ENCODE measurements at regions not wholly inside any gene's neighbourhood (a gene's known extent, or its start where the extent isn't known, plus 50 kb on each side); places are given as distances from the start of the nearest gene placed in this dataset.
"Not testable (repeated sequence)": the region's sequence is repeated elsewhere in the genome, so short reads cannot be mapped to it uniquely, and the experiment has no call there.

DNA sequence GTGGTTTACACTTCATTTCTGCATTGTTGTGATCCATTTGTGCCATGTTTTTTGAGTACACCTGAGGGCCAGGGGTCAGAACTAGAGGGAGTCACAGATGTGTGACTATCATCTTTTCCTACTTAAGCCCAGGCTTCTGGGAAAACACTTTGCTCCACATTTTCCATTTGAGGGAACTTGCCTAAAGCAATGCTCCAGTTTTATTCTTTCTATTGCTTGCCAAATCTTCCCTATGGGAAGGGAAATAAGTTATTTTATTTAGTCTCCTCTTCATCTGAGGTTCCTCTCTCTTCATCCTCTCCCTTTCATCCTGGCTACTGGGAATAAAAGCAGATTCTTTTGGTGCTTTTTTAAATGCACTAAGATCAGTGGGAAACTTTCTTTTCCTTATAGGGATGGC is 179.9 kb upstream of the PRSS58 start:
- Histone ChIP-seq H3K4me3 (ENCODE audit: low read depth in 1 of 2, low read length in 1 of 2) (no peak overlapping the region), H3K4me1 (ENCODE audit: control insufficient read depth in 1 of 2, insufficient read depth in 1 of 2, low read depth in 1 of 2, low read length in 1 of 2) (peaks cover 45 to 48% of the 10 kb centered on the region in 2 experiments), H3K9me3 (no peaks in the 10 kb centered on the region), H3K27me3 (no peaks in the 10 kb centered on the region), H3K36me3 (no peaks in the 10 kb centered on the region), H3K27ac (no peak overlapping the region)
- TF ChIP-seq, protein P1, sequence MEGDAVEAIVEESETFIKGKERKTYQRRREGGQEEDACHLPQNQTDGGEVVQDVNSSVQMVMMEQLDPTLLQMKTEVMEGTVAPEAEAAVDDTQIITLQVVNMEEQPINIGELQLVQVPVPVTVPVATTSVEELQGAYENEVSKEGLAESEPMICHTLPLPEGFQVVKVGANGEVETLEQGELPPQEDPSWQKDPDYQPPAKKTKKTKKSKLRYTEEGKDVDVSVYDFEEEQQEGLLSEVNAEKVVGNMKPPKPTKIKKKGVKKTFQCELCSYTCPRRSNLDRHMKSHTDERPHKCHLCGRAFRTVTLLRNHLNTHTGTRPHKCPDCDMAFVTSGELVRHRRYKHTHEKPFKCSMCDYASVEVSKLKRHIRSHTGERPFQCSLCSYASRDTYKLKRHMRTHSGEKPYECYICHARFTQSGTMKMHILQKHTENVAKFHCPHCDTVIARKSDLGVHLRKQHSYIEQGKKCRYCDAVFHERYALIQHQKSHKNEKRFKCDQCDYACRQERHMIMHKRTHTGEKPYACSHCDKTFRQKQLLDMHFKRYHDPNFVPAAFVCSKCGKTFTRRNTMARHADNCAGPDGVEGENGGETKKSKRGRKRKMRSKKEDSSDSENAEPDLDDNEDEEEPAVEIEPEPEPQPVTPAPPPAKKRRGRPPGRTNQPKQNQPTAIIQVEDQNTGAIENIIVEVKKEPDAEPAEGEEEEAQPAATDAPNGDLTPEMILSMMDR (IDR thresholded peaks at IDR 0.05): no peak

DNA sequence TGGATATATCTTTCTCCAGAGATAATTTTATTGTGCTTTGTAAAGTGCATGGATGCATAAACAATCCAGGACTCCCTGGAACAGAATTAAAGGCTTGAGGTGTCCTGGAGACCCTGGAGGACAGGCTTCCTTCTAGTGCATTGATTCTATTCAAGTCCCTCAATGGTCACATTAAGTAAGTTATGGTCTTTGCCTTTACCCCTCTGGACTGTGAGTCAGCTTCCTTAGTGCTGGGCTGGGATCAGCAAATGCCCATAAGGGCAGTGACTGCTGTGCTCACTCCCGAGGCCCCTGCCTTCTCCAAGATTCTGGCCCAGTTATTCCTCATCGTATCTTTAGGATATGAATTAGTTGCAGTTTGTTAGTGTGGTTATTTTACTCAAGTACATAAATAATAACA is 178.7 kb upstream of the PRSS58 start:
- no peaks in the 10 kb centered on the region for H3K9me3 ChIP-seq
- H3K27me3 ChIP-seq: no peaks in the 10 kb centered on the region
- H3K4me3 ChIP-seq (ENCODE audit: low read depth in 1 of 2, low read length in 1 of 2): no peak overlapping the region
- H3K36me3 ChIP-seq: no peaks in the 10 kb centered on the region
- TF ChIP-seq, protein P1 (IDR thresholded peaks at IDR 0.05): no peak
- no peak overlapping the region for H3K27ac ChIP-seq
- H3K4me1 ChIP-seq (ENCODE audit: control insufficient read depth in 1 of 2, insufficient read depth in 1 of 2, low read depth in 1 of 2, low read length in 1 of 2): peaks cover 33 to 37% of the 10 kb centered on the region in 2 experiments

DNA sequence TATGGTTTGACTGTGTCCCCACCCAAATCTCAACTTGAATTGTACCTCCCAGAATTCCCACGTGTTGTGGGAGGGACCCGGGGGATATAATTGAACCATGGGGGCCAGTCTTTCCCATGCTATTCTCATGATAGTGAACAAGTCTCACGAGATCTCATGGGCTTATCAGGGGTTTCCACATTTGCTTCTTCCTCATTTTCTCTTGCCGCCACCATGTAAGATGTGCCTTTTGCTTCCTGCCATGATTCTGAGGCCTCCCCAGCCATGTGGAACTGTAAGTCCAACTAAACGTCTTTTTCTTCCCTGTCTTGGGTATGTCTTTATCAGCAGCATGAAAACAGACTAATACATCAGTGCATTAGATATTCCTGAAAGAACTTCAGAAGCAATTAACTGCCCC is 177.7 kb upstream of the PRSS58 start:
- H3K27ac ChIP-seq; H3K27me3 ChIP-seq; H3K36me3 ChIP-seq; H3K4me3 ChIP-seq (ENCODE audit: low read depth in 1 of 2, low read length in 1 of 2); H3K9me3 ChIP-seq: not testable (repeated sequence)
- H3K4me1 ChIP-seq (ENCODE audit: control insufficient read depth in 1 of 2, insufficient read depth in 1 of 2, low read depth in 1 of 2, low read length in 1 of 2): peaks cover 23 to 27% of the 10 kb centered on the region in 2 experiments

DNA sequence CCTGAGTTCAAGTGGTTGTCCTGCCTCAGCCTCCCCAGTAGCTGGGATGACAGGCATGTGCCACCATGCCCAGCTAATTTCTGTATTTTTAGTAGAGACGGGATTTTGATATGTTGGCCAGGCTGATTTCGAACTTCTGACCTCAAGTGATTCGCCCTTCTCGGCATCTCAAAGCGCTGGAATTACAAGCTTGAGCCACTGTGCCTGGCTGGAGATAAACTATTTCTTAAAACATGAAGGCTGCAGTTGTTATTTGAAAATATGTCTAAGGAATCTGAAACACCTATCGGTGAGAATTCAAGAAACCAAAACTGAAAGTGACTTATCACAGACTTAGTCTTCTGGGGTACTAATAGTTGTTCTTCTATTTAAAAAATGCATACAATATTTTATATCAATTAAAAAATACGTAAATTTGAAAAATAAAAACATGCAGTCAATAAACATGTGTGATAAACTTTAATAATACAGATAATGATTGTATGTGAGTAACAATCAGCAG is 176.9 kb upstream of the PRSS58 start:
- Histone ChIP-seq H3K9me3 (no peaks in the 10 kb centered on the region), H3K36me3 (no peaks in the 10 kb centered on the region), H3K27ac (no peak overlapping the region), H3K4me1 (ENCODE audit: control insufficient read depth in 1 of 2, insufficient read depth in 1 of 2, low read depth in 1 of 2, low read length in 1 of 2) (peaks cover 14 to 18% of the 10 kb centered on the region in 2 experiments), H3K27me3 (no peaks in the 10 kb centered on the region), H3K4me3 (ENCODE audit: low read depth in 1 of 2, low read length in 1 of 2) (no peak overlapping the region)
- TF ChIP-seq, protein P1 (IDR thresholded peaks at IDR 0.05): no peak

DNA sequence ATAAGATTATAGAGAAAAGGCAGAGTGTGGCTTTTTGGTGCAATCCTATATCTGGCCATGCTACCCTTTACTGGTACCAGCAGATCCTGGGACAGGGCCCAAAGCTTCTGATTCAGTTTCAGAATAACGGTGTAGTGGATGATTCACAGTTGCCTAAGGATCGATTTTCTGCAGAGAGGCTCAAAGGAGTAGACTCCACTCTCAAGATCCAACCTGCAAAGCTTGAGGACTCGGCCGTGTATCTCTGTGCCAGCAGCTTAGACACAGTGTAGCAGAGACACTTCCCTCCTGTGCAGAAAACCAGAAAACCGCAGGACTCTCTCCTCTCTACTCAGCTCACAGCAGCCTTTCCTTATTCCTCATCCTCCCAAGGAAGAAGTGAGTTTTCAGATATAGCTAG is 176.3 kb upstream of the PRSS58 start:
- peaks cover 8 to 12% of the 10 kb centered on the region in 2 experiments for H3K4me1 ChIP-seq (ENCODE audit: control insufficient read depth in 1 of 2, insufficient read depth in 1 of 2, low read depth in 1 of 2, low read length in 1 of 2)
- H3K9me3 ChIP-seq; H3K36me3 ChIP-seq; H3K4me3 ChIP-seq (ENCODE audit: low read depth in 1 of 2, low read length in 1 of 2); H3K27ac ChIP-seq; H3K27me3 ChIP-seq: not testable (repeated sequence)

DNA sequence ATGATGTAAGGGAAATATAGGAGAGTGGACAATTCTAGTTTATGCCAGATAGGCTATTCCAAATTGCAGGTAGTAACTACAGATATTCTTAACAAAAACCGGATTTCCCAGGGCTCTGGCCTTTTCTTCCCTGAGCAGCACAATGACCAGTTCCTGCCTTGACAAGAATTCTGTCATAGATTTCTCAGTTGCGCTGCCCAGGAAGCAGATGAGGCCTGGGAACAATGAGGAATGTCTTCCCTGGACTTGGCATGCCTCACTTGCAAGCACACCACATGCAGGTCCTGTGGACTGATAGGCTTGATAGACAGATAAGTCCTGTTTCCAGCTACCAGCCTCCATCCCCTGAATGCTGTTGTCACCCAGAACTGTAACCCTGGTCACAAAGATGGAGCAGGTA is 174.5 kb upstream of the PRSS58 start:
- no peak overlapping the region for H3K27ac ChIP-seq
- no peaks in the 10 kb centered on the region for H3K9me3 ChIP-seq
- TF ChIP-seq, protein P1 (IDR thresholded peaks at IDR 0.05): no peak
- H3K36me3 ChIP-seq: no peaks in the 10 kb centered on the region
- no peaks in the 10 kb centered on the region for H3K27me3 ChIP-seq
- H3K4me1 ChIP-seq (ENCODE audit: control insufficient read depth in 1 of 2, insufficient read depth in 1 of 2, low read depth in 1 of 2, low read length in 1 of 2): no peaks in the 10 kb centered on the region
- no peak overlapping the region for H3K4me3 ChIP-seq (ENCODE audit: low read depth in 1 of 2, low read length in 1 of 2)

DNA sequence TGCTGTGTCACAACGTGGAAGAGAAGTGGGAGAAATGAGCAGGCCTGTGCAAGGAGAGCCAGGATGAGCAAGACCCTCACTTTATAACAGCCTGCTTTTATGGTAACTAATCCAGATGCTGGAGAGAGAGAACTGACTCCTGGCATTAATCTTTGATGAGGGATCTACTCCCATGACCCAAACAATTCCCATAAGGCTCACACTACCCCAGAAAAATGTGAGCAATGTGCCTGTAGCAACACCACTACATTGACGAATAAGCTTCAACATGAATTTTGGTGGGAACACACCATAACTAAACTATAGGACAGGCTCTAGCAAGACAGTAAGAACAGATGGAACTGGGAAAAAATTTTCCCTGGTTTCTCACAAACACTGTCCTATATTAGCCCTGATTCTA is 173.6 kb upstream of the PRSS58 start:
- H3K4me1 ChIP-seq (ENCODE audit: control insufficient read depth in 1 of 2, insufficient read depth in 1 of 2, low read depth in 1 of 2, low read length in 1 of 2): no peaks in the 10 kb centered on the region
- TF ChIP-seq, protein P1 (IDR thresholded peaks at IDR 0.05): no peak
- H3K36me3 ChIP-seq: no peaks in the 10 kb centered on the region
- no peak overlapping the region for H3K4me3 ChIP-seq (ENCODE audit: low read depth in 1 of 2, low read length in 1 of 2)
- H3K27ac ChIP-seq: no peak overlapping the region
- no peaks in the 10 kb centered on the region for H3K27me3 ChIP-seq
- H3K9me3 ChIP-seq: no peaks in the 10 kb centered on the region

All from neutrophil (primary cell).